ENCODE measurements at regions not wholly inside any gene's neighbourhood (a gene's known extent, or its start where the extent isn't known, plus 50 kb on each side); places are given as distances from the start of the nearest gene placed in this dataset.

GRCh38 chr4:179163147-179163546, 1720.9 kb upstream of the AGA start:
- no peak for TF ChIP-seq CTCF (IDR thresholded peaks at IDR 0.05)
- TF ChIP-seq POLR2A (IDR thresholded peaks at IDR 0.05), result no peak
